ENCODE measurements at regions not wholly inside any gene's neighbourhood (a gene's known extent, or its start where the extent isn't known, plus 50 kb on each side); places are given as distances from the start of the nearest gene placed in this dataset.

DNA sequence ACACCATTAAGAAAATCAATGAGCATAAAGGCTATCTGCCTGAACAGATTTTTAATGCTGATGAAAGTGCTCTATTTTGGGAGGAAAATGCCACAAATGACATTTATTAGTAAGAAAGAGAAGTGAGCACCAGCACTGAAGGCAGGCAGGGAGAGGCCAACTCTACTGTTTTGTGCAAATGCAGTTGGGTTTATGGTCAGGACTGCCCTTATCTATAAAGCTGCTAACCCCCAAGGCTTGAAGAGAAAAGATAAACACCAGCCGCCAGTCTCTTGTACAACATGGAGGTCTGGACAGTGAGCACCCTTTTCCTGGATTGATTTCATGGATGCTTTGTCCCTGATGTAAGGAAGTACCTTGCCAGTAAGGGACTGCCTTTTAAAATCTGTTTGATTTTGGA, 246.8 kb upstream of the SFSWAP start:
- Histone ChIP-seq H4K5ac (ENCODE audit: insufficient read length, low read depth, low read length) (no peak overlapping the region), H4K20me1 (replicated peaks in 1 of 2; ENCODE audit: control insufficient read depth in 1 of 2, insufficient read depth in 2 of 2, low read length in 2 of 2) (no peaks in the 10 kb centered on the region), H3K9ac (replicated peaks in 1 of 4; ENCODE audit: extremely low read depth in 1 of 4, low read depth in 3 of 4, low read length in 3 of 4) (no peak overlapping the region), H3K4me3 (ENCODE audit: extremely low read depth in 1 of 4, insufficient read depth in 2 of 4, low read depth in 3 of 4, low read length in 4 of 4) (no peak overlapping the region), H3K23ac (ENCODE audit: insufficient read length) (no peak overlapping the region), H3K56ac (replicated peaks; ENCODE audit: insufficient read length, low read depth, low read length) (no peak overlapping the region), H3K9me3 (ENCODE audit: insufficient read depth in 2 of 2, low read depth in 1 of 2, low read length in 1 of 2) (no peaks in the 10 kb centered on the region), H3K4ac (replicated peaks; ENCODE audit: insufficient read length, low read depth, low read length) (no peak overlapping the region), H3K27ac (ENCODE audit: low read depth, low read length) (no peak overlapping the region), H4K91ac (replicated peaks; ENCODE audit: insufficient read length, low read length) (no peak overlapping the region), H2BK5ac (ENCODE audit: low read depth, low read length) (no peak overlapping the region), H2BK120ac (replicated peaks; ENCODE audit: low read depth, low read length) (no peak overlapping the region), H3K4me2 (ENCODE audit: insufficient read depth in 1 of 2, low read depth in 2 of 2, low read length in 2 of 2) (no peak overlapping the region), H2BK12ac (ENCODE audit: low read depth, low read length) (no peak overlapping the region), H3K18ac (ENCODE audit: extremely low read depth, low read length) (no peak overlapping the region), H3K79me2 (ENCODE audit: control insufficient read depth in 1 of 2, insufficient read depth in 2 of 2, low read length in 2 of 2) (no peaks in the 10 kb centered on the region), H3K4me1 (replicated peaks in 1 of 4; ENCODE audit: control insufficient read depth in 3 of 4, insufficient read depth in 4 of 4, low read length in 3 of 4) (no peaks in the 10 kb centered on the region), H3K36me3 (ENCODE audit: control insufficient read depth in 2 of 4, insufficient read depth in 4 of 4, low read length in 3 of 4) (no peaks in the 10 kb centered on the region), H2BK15ac (ENCODE audit: low read length) (no peak overlapping the region), H3K23me2 (ENCODE audit: low read depth, low read length) (no peaks in the 10 kb centered on the region), H2AK5ac (ENCODE audit: low read depth, low read length) (no peak overlapping the region), H3K79me1 (ENCODE audit: low read depth, low read length) (no peaks in the 10 kb centered on the region), H4K8ac (ENCODE audit: extremely low read depth, insufficient read depth, low read length) (no peak overlapping the region), H2BK20ac (ENCODE audit: low read length) (no peak overlapping the region), H2AFZ (ENCODE audit: low read length) (no peak overlapping the region), H3K27me3 (replicated peaks in 1 of 4; ENCODE audit: control insufficient read depth in 3 of 4, extremely low read depth in 1 of 4, insufficient read depth in 3 of 4, low read length in 3 of 4) (no peaks in the 10 kb centered on the region), H3K14ac (ENCODE audit: insufficient read length) (no peak overlapping the region)
- CTCF ChIA-PET (ENCODE audit: partially characterized antibody), result interaction anchor here (1.4 to 1.7 kb wide), 3 partner anchors 9 to 348 kb away, joined by 5 to 7 read pairs (median 5); no protein-coding TSS in a partner anchor
- FAIRE-seq, result no peak
- POLR2A ChIA-PET (ENCODE audit: partially characterized antibody), result no interaction called here
- WGBS, 2 experiments (ENCODE audit: extremely low coverage in 1 of 2, insufficient coverage in 1 of 2, insufficient read length in 1 of 2, insufficient replicate concordance in 2 of 2, low coverage in 1 of 2, low lambda C conversion rate in 2 of 2, missing lambda C conversion rate in 1 of 2), result 91% methylated on average over 1 of the region's 1 CpG; no CpG with 5 or more reads in 1 of the 2 experiments
- DNase-seq (ENCODE audit: low read depth in 1 of 2, low spot score in 2 of 2), result peak in 1 of 2 experiments; percentile 1
- no peak for TF ChIP-seq SP1 (IDR thresholded peaks at IDR 0.05; ENCODE audit: low read depth, low read length)
- no peak for TF ChIP-seq NRF1 (IDR thresholded peaks at IDR 0.05; ENCODE audit: low read depth, low read length)
- no peak for TF ChIP-seq RBBP5 (IDR thresholded peaks at IDR 0.05; ENCODE audit: borderline replicate concordance, low read depth, low read length)
- TF ChIP-seq ZNF274 (IDR thresholded peaks at IDR 0.05; ENCODE audit: borderline replicate concordance, extremely low read depth, low read length), result no peak
- no peak for TF ChIP-seq YY1 (IDR thresholded peaks at IDR 0.05; ENCODE audit: low read depth, low read length)
- no peak for TF ChIP-seq GABPA (IDR thresholded peaks at IDR 0.05; ENCODE audit: borderline replicate concordance, insufficient read depth, low read length)
- TF ChIP-seq RAD21 (IDR thresholded peaks at IDR 0.05 in 1 of 2, conservative IDR thresholded peaks at IDR 0.05 in 1 of 2; ENCODE audit: low read depth in 2 of 2, low read length in 2 of 2), result no peak
- no peak for TF ChIP-seq ASH2L (IDR thresholded peaks at IDR 0.05; ENCODE audit: low read length)

Measured in H1 (cell line).